Natural killer cell (primary cell): ENCODE measurements at regions not wholly inside any gene's neighbourhood (a gene's known extent, or its start where the extent isn't known, plus 50 kb on each side); places are given as distances from the start of the nearest gene placed in this dataset.

Experiments used
- ATAC-seq, 3 donors: fragments of 150-1000 bp in 2 of 3; fragments of 200-7000 bp in 1 of 3; cut with Tn5 transposase; 1 replicate in 1 of 3; 2 replicates in 2 of 3; pipeline ENCODE4 v1.10.0; 2021; ENCODE audit warnings: mild to moderate bottlenecking in 2 of 3, moderate library complexity in 2 of 3
- DNase-seq, 2 donors: peaks; one replicate each; pipeline versions ENCODE4 v3.0.0 to v3.0.0-alpha.2; 2013 to 2021; ENCODE audit warnings: mixed read lengths in 1 of 2
- H3K27ac ChIP-seq: one replicate; pipeline ENCODE4 v1.5.1; 2013; ENCODE audit warnings: mild to moderate bottlenecking, low read length
- H3K27me3 ChIP-seq: one replicate; pipeline ENCODE4 v1.6.1; 2013; ENCODE audit warnings: low read length; ENCODE audit not compliant: control insufficient read depth, insufficient read depth
- H3K36me3 ChIP-seq: one replicate; pipeline ENCODE4 v1.6.1; 2013; ENCODE audit warnings: low read length; ENCODE audit not compliant: control insufficient read depth, insufficient read depth
- H3K4me1 ChIP-seq: one replicate; pipeline ENCODE4 v1.6.1; 2013; ENCODE audit warnings: low read length; ENCODE audit not compliant: control insufficient read depth, insufficient read depth
- H3K4me3 ChIP-seq: one replicate; pipeline ENCODE4 v1.5.1; 2013; ENCODE audit warnings: low read length
- H3K9me3 ChIP-seq: one replicate; pipeline ENCODE4 v1.6.1; 2013; ENCODE audit warnings: low read length; ENCODE audit not compliant: control insufficient read depth, insufficient read depth
- H3K27ac Mint-ChIP-seq, 2 donors: one replicate each; pipeline ENCODE4 v1.8.0; 2022; ENCODE audit warnings: mild to moderate bottlenecking in 2 of 2, mixed read lengths in 2 of 2, moderate library complexity in 1 of 2
- H3K27me3 Mint-ChIP-seq, 2 donors: one replicate each; pipeline ENCODE4 v1.8.0; 2022; ENCODE audit warnings: low read depth in 2 of 2, mixed read lengths in 2 of 2
- H3K36me3 Mint-ChIP-seq: one replicate; pipeline ENCODE4 v1.8.0; 2022; ENCODE audit warnings: mixed read lengths
- H3K4me1 Mint-ChIP-seq, 2 donors: one replicate each; pipeline ENCODE4 v1.8.0; 2022; ENCODE audit warnings: mixed read lengths in 2 of 2
- H3K4me3 Mint-ChIP-seq: one replicate; pipeline ENCODE4 v1.8.0; 2022; ENCODE audit warnings: mild to moderate bottlenecking, moderate library complexity, mixed read lengths
- H3K9me3 Mint-ChIP-seq, 2 donors: one replicate each; pipeline ENCODE4 v1.8.0; 2022; ENCODE audit warnings: mixed read lengths in 2 of 2
- CTCF ChIP-seq: fragments of 200-600 bp; IDR thresholded peaks from one replicate; pipeline ENCODE4 v1.8.0; 2022; ENCODE audit warnings: antibody characterized with exemption
- WGBS: methylation state at CpG from one replicate; pipeline ENCODE4 v1.1.7; 2013; ENCODE audit warnings: missing lambda C conversion rate; ENCODE audit not compliant: insufficient coverage; 5-methylcytosine and 5-hydroxymethylcytosine counted together
- intact Hi-C: fragments of 100-400 bp; cut with micrococcal nuclease; formaldehyde crosslinking; loops from one replicate; pipeline ENCODE4 v1.14.2; 2022

DNA sequence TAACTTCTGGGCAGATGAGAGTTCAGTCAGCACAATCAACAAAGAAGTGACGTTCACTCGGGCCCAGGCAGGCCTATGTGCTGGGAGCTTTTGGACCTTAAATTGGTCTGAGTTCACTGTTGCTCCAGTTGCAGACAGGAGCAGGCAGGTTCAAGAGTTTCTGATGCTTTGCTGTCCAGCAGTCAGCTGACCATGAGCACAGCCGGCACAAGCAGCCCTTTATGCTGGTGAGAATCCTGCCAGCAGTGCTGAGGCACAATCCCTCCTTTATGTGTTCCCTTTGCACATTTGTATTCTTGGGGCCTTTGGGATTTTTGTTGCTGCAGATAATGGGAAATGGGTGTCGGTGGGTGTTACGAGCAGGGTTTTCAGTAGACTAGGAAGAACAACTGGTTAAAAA lies 81.2 kb upstream of the GOLGA8J start:
- Mint-ChIP-seq H3K4me3 (no peak overlapping the region), H3K27me3 (peaks cover 6% of the 10 kb centered on the region in 2 donors), H3K27ac (no peak overlapping the region), H3K9me3 (no peaks in the 10 kb centered on the region), H3K36me3 (no peaks in the 10 kb centered on the region), H3K4me1 (no peaks in the 10 kb centered on the region)
- no peak for TF ChIP-seq CTCF
- Histone ChIP-seq H3K4me1 (no peaks in the 10 kb centered on the region), H3K27me3 (no peaks in the 10 kb centered on the region), H3K9me3 (no peaks in the 10 kb centered on the region), H3K36me3 (no peaks in the 10 kb centered on the region), H3K27ac (no peak overlapping the region), H3K4me3 (no peak overlapping the region)
- ATAC-seq: no peak
- intact Hi-C loops: no loop called here
- 93% methylated on average over 5 of the region's 5 CpGs for whole genome bisulfite sequencing
- no peak for DNase-seq

DNA sequence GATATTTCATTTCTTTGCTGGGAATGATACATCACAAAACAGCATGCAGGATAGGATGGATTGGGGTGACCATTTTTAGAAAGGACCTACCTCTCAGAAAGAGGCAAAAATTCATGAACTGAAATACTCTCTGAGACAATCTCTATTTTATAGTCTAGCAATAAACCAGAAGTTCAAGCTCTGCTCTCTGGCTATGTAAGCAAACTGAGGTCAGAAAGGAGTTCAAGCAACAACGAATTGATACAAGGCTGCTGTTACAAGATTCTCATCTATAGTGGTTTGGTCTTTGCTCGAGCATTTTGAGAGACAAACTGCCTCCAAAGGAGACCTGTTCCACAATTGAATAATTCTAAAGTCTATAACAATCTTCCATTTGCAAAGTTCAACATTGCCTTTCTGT lies 84.7 kb upstream of the GOLGA8J start:
- WGBS: 56% methylated on average over 2 of the region's 2 CpGs

DNA sequence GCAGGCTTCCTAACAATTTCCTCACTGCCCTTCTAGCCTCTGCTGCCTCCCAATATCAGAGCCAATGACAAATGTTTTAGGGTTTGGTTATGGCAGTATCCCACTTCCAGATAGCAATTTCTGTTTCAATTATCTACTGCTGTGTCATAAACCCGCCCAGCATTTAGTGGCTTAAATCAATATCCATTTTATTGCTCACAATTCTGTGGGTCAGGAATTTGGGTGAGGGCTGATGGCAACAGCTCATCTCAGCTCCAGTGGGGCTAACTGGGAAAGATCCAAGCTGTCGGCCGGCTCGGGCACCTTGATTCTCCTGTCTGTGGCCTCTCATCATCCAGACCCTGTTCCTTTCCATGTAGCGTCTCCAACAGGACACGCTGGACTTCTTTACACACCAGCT lies 85.3 kb upstream of the GOLGA8J start:
- H3K4me3 ChIP-seq: no peak overlapping the region
- no peaks in the 10 kb centered on the region for H3K9me3 Mint-ChIP-seq
- peaks cover 16 to 20% of the 10 kb centered on the region in 2 donors for H3K27me3 Mint-ChIP-seq
- no peak overlapping the region for H3K27ac ChIP-seq
- H3K36me3 ChIP-seq: no peaks in the 10 kb centered on the region
- no peak overlapping the region for H3K4me3 Mint-ChIP-seq
- H3K27me3 ChIP-seq: no peaks in the 10 kb centered on the region
- DNase-seq (no peak), ATAC-seq (no peak)
- TF ChIP-seq CTCF: no peak
- H3K9me3 ChIP-seq: no peaks in the 10 kb centered on the region
- H3K4me1 Mint-ChIP-seq: no peaks in the 10 kb centered on the region
- intact Hi-C loops: no loop called here
- H3K4me1 ChIP-seq: no peaks in the 10 kb centered on the region
- WGBS: 91% methylated on average over 5 of the region's 6 CpGs
- H3K27ac Mint-ChIP-seq: no peak overlapping the region
- H3K36me3 Mint-ChIP-seq: no peaks in the 10 kb centered on the region

More for the DNA sequence above, 84.7 kb upstream of the GOLGA8J start:
- intact Hi-C loops: no loop called here
- Mint-ChIP-seq H3K4me3 (no peak overlapping the region), H3K9me3 (no peaks in the 10 kb centered on the region), H3K27me3 (peaks cover 16 to 20% of the 10 kb centered on the region in 2 donors), H3K4me1 (no peaks in the 10 kb centered on the region), H3K27ac (no peak overlapping the region), H3K36me3 (no peaks in the 10 kb centered on the region)
- ATAC-seq: no peak
- no peak for DNase-seq
- Histone ChIP-seq H3K27me3 (no peaks in the 10 kb centered on the region), H3K4me1 (no peaks in the 10 kb centered on the region), H3K27ac (no peak overlapping the region), H3K36me3 (no peaks in the 10 kb centered on the region), H3K9me3 (no peaks in the 10 kb centered on the region), H3K4me3 (no peak overlapping the region)
- TF ChIP-seq CTCF: no peak

- ATAC-seq: no peak
- Histone ChIP-seq H3K27me3 (no peaks in the 10 kb centered on the region), H3K4me3 (no peak overlapping the region), H3K27ac (no peak overlapping the region), H3K4me1 (no peaks in the 10 kb centered on the region), H3K36me3 (no peaks in the 10 kb centered on the region), H3K9me3 (no peaks in the 10 kb centered on the region)
- WGBS: 93% methylated on average over 5 of the region's 5 CpGs
- no peak for DNase-seq
- H3K9me3 Mint-ChIP-seq: no peaks in the 10 kb centered on the region
- intact Hi-C loops: no loop called here
- peaks cover 16 to 35% of the 10 kb centered on the region in 2 donors for H3K27me3 Mint-ChIP-seq
- no peak overlapping the region for H3K27ac Mint-ChIP-seq
- no peak overlapping the region for H3K4me3 Mint-ChIP-seq
- H3K36me3 Mint-ChIP-seq: no peaks in the 10 kb centered on the region
- no peaks in the 10 kb centered on the region for H3K4me1 Mint-ChIP-seq
- TF ChIP-seq CTCF: no peak
Measured at GRCh38 chr15:29994284-29994683, 88.5 kb upstream of the GOLGA8J start.
